ENCODE measurements at regions not wholly inside any gene's neighbourhood (a gene's known extent, or its start where the extent isn't known, plus 50 kb on each side); places are given as distances from the start of the nearest gene placed in this dataset.
"Not testable (repeated sequence)": the region's sequence is repeated elsewhere in the genome, so short reads cannot be mapped to it uniquely, and the experiment has no call there.

GRCh38 chr2:59339121-59339836 lies 1098.2 kb upstream of the FANCL start:
- no peaks in the 10 kb centered on the region for H3K36me3 ChIP-seq
- intact Hi-C loops (cut with DNase I): no loop called here
- no peak overlapping the region for H3K4me3 ChIP-seq
- 65 to 66% methylated on average over 8 of the region's 8 CpGs for WGBS, 2 donors
- ATAC-seq (no peak), DNase-seq (no peak)
- H3K9me3 ChIP-seq: no peaks in the 10 kb centered on the region
- H3K27me3 ChIP-seq: no peaks in the 10 kb centered on the region
- H3K27ac ChIP-seq: no peak overlapping the region
- TF ChIP-seq CTCF (IDR thresholded peaks at IDR 0.05): no peak
- no peaks in the 10 kb centered on the region for H3K4me1 ChIP-seq

- H3K4me3 ChIP-seq: no peak overlapping the region
- H3K4me1 ChIP-seq: no peaks in the 10 kb centered on the region
- H3K27ac ChIP-seq: no peak overlapping the region
- DNase-seq (no peak), ATAC-seq (no peak)
- no peak for TF ChIP-seq CTCF (IDR thresholded peaks at IDR 0.05)
- peaks cover 0 to 3% (median 0%) of the 10 kb centered on the region in 11 donors for H3K9me3 ChIP-seq
- H3K36me3 ChIP-seq: no peaks in the 10 kb centered on the region
- no peaks in the 10 kb centered on the region for H3K27me3 ChIP-seq
- WGBS, 2 donors: 82 to 85% methylated on average over 4 of the region's 4 CpGs
- intact Hi-C loops (cut with DNase I): no loop called here
These were observed 1091.9 kb upstream of the FANCL start for GRCh38 chr2:59333007-59333406.

- DNase-seq; ATAC-seq; H3K4me3 ChIP-seq; intact Hi-C loops (cut with DNase I); H3K36me3 ChIP-seq; H3K27me3 ChIP-seq; H3K27ac ChIP-seq; H3K4me1 ChIP-seq: not testable (repeated sequence)
- H3K9me3 ChIP-seq: peaks cover 0 to 10% (median 0%) of the 10 kb centered on the region in 11 donors
- WGBS, 2 donors: 82 to 87% methylated on average over 13 to 14 of the region's 14 CpGs
These were observed 1085.6 kb upstream of the FANCL start for GRCh38 chr2:59326581-59327365.

GRCh38 chr2:59322870-59323269 lies 1081.7 kb upstream of the FANCL start:
- Histone ChIP-seq H3K4me1 (no peaks in the 10 kb centered on the region), H3K27ac (no peak overlapping the region), H3K36me3 (no peaks in the 10 kb centered on the region), H3K27me3 (no peaks in the 10 kb centered on the region), H3K4me3 (no peak overlapping the region), H3K9me3 (peaks cover 0 to 6% (median 0%) of the 10 kb centered on the region in 11 donors)
- intact Hi-C loops (cut with DNase I): no loop called here
- TF ChIP-seq CTCF (IDR thresholded peaks at IDR 0.05): no peak
- no peak for DNase-seq
- WGBS, 2 donors: 81 to 94% methylated on average over 2 of the region's 2 CpGs
- no peak for ATAC-seq

- no peak for TF ChIP-seq CTCF (IDR thresholded peaks at IDR 0.05)
- no peak for DNase-seq
These were observed 1080.9 kb upstream of the FANCL start for GRCh38 chr2:59322005-59322404.

More at GRCh38 chr2:59322005-59322404, 1080.9 kb upstream of the FANCL start:
- Histone ChIP-seq H3K36me3 (no peaks in the 10 kb centered on the region), H3K27ac (no peak overlapping the region), H3K4me1 (no peaks in the 10 kb centered on the region), H3K27me3 (no peaks in the 10 kb centered on the region), H3K9me3 (peaks cover 0 to 6% (median 0%) of the 10 kb centered on the region in 11 donors), H3K4me3 (no peak overlapping the region)
- intact Hi-C loops (cut with DNase I): no loop called here
- no peak for ATAC-seq
- WGBS, 2 donors: 88 to 90% methylated on average over 7 of the region's 7 CpGs

All from heart right ventricle (tissue), 16 donors.